ENCODE measurements at regions not wholly inside any gene's neighbourhood (a gene's known extent, or its start where the extent isn't known, plus 50 kb on each side); places are given as distances from the start of the nearest gene placed in this dataset.

DNA sequence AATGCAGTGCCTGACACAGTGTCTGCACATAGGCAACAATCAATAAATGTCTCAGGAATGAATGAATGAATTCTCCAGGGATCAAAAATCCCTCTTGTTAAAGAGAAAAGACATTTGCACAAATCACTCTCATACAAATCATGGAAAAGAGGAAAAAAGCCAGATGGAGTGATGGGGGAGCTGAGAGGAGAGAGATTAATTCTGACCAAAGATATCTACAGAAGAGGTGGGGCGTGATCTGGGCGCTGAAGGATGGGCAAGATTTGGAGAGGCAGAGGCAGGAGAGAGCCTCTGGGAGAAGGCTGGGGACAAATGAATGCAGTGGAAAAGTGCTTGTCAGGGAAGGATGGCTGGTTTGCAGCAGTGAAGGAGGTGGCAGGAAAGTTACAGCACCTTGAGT is 142.9 kb upstream of the BACH2 start:
- Histone ChIP-seq H3K4me1 (ENCODE audit: control insufficient read depth in 2 of 2, insufficient read depth in 2 of 2, low read length in 2 of 2) (no peaks in the 10 kb centered on the region), H3K27ac (ENCODE audit: low read length in 2 of 2) (no peak overlapping the region), H4K20me1 (ENCODE audit: control insufficient read depth, insufficient read depth, low read length, poor library complexity, severe bottlenecking) (no peaks in the 10 kb centered on the region), H3K36me3 (replicated peaks in 1 of 2; ENCODE audit: control extremely low read depth in 1 of 2, control insufficient read depth in 1 of 2, extremely low read depth in 1 of 2, insufficient read depth in 2 of 2, low read length in 1 of 2) (no peaks in the 10 kb centered on the region), H3K27me3 (replicated peaks in 1 of 4; ENCODE audit: control extremely low read depth in 1 of 4, control insufficient read depth in 3 of 4, insufficient read depth in 4 of 4, low read length in 3 of 4) (no peaks in the 10 kb centered on the region), H3K9me3 (ENCODE audit: control extremely low read depth in 1 of 3, control insufficient read depth in 2 of 3, insufficient read depth in 1 of 3, low read length in 2 of 3) (peaks cover 0 to 1% (median 0%) of the 10 kb centered on the region in 3 donors), H3K9ac (ENCODE audit: low read length) (no peak overlapping the region), H3K4me2 (replicated peaks; ENCODE audit: low read depth, low read length, poor library complexity, severe bottlenecking) (no peak overlapping the region), H3K79me2 (ENCODE audit: control insufficient read depth, insufficient read depth, low read length) (no peaks in the 10 kb centered on the region), H2AFZ (ENCODE audit: insufficient read depth, low read depth, low read length, poor library complexity, severe bottlenecking) (no peak overlapping the region), H3K4me3 (ENCODE audit: control extremely low read depth in 1 of 5, extremely low read depth in 1 of 5, insufficient read depth in 1 of 5, low read depth in 2 of 5, low read length in 4 of 5) (no peak overlapping the region)
- no peaks in the 10 kb centered on the region for H3K9me3 Mint-ChIP-seq (ENCODE audit: insufficient read depth)
- CTCF ChIA-PET, result no interaction called here
- no peak overlapping the region for H3K27ac Mint-ChIP-seq
- intact Hi-C loops (cut with micrococcal nuclease), result no loop called here
- POLR2A ChIA-PET, result no interaction called here
- H3K27me3 Mint-ChIP-seq, result no peaks in the 10 kb centered on the region
- 100% methylated on average over 2 of the region's 2 CpGs for WGBS (ENCODE audit: insufficient coverage)
- DNase-seq (no peak), ATAC-seq (ENCODE audit: low read depth) (no peak)
- H3K4me3 Mint-ChIP-seq, result no peak overlapping the region
- TF ChIP-seq, protein P1, sequence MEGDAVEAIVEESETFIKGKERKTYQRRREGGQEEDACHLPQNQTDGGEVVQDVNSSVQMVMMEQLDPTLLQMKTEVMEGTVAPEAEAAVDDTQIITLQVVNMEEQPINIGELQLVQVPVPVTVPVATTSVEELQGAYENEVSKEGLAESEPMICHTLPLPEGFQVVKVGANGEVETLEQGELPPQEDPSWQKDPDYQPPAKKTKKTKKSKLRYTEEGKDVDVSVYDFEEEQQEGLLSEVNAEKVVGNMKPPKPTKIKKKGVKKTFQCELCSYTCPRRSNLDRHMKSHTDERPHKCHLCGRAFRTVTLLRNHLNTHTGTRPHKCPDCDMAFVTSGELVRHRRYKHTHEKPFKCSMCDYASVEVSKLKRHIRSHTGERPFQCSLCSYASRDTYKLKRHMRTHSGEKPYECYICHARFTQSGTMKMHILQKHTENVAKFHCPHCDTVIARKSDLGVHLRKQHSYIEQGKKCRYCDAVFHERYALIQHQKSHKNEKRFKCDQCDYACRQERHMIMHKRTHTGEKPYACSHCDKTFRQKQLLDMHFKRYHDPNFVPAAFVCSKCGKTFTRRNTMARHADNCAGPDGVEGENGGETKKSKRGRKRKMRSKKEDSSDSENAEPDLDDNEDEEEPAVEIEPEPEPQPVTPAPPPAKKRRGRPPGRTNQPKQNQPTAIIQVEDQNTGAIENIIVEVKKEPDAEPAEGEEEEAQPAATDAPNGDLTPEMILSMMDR (IDR thresholded peaks at IDR 0.05), result no peak
- TF ChIP-seq EZH2 (IDR thresholded peaks at IDR 0.05; ENCODE audit: borderline replicate concordance, insufficient read depth, low read depth, low read length, poor library complexity, severe bottlenecking), result no peak
- H3K4me1 Mint-ChIP-seq, result no peaks in the 10 kb centered on the region

DNA sequence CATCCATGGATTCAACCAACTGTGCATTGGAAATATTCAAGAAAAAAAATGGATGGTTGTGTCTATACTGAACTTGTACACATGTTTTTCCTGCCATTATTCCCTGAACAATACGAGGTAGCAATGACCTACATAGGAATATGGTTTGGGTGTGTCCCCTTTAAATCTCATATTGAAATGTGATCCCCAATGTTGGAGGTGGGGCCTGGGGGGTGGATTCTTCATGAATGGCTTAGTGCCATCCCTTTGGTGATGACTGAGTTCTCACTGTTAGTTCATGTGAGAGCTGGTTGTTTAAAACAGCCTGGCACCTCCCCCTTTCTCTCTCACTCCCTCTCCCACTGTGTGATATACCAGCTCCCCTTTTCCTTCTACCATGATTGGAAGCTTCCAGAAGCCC is 139.8 kb upstream of the BACH2 start:
- no peaks in the 10 kb centered on the region for H3K79me2 ChIP-seq (ENCODE audit: control insufficient read depth, insufficient read depth, low read length)
- Mint-ChIP-seq H3K4me1 (no peaks in the 10 kb centered on the region), H3K27me3 (peaks cover 3% of the 10 kb centered on the region), H3K27ac (no peak overlapping the region), H3K9me3 (ENCODE audit: insufficient read depth) (peaks cover 3% of the 10 kb centered on the region), H3K4me3 (no peak overlapping the region)
- ChIA-PET POLR2A (no interaction called here), CTCF (no interaction called here)
- no peak overlapping the region for H3K4me3 ChIP-seq (ENCODE audit: control extremely low read depth in 1 of 5, extremely low read depth in 1 of 5, insufficient read depth in 1 of 5, low read depth in 2 of 5, low read length in 4 of 5)
- H2AFZ ChIP-seq (ENCODE audit: insufficient read depth, low read depth, low read length, poor library complexity, severe bottlenecking), result no peak overlapping the region
- no peak overlapping the region for H3K9ac ChIP-seq (ENCODE audit: low read length)
- H4K20me1 ChIP-seq (ENCODE audit: control insufficient read depth, insufficient read depth, low read length, poor library complexity, severe bottlenecking), result no peaks in the 10 kb centered on the region
- no CpG with 5 or more reads among the region's 1 CpG for WGBS (ENCODE audit: insufficient coverage)
- DNase-seq (no peak), ATAC-seq (ENCODE audit: low read depth) (no peak)
- H3K36me3 ChIP-seq (replicated peaks in 1 of 2; ENCODE audit: control extremely low read depth in 1 of 2, control insufficient read depth in 1 of 2, extremely low read depth in 1 of 2, insufficient read depth in 2 of 2, low read length in 1 of 2), result no peaks in the 10 kb centered on the region
- intact Hi-C loops (cut with micrococcal nuclease), result no loop called here
- H3K27me3 ChIP-seq (replicated peaks in 1 of 4; ENCODE audit: control extremely low read depth in 1 of 4, control insufficient read depth in 3 of 4, insufficient read depth in 4 of 4, low read length in 3 of 4), result no peaks in the 10 kb centered on the region
- H3K27ac ChIP-seq (ENCODE audit: low read length in 2 of 2), result no peak overlapping the region
- H3K4me1 ChIP-seq (ENCODE audit: control insufficient read depth in 2 of 2, insufficient read depth in 2 of 2, low read length in 2 of 2), result no peaks in the 10 kb centered on the region
- TF ChIP-seq EZH2 (IDR thresholded peaks at IDR 0.05; ENCODE audit: borderline replicate concordance, insufficient read depth, low read depth, low read length, poor library complexity, severe bottlenecking), result no peak
- TF ChIP-seq, protein P1 (IDR thresholded peaks at IDR 0.05), result no peak
- peaks cover 0 to 22% (median 12%) of the 10 kb centered on the region in 3 donors for H3K9me3 ChIP-seq (ENCODE audit: control extremely low read depth in 1 of 3, control insufficient read depth in 2 of 3, insufficient read depth in 1 of 3, low read length in 2 of 3)
- no peak overlapping the region for H3K4me2 ChIP-seq (replicated peaks; ENCODE audit: low read depth, low read length, poor library complexity, severe bottlenecking)

Measured in B cell (primary cell).